ENCODE measurements at regions not wholly inside any gene's neighbourhood (a gene's known extent, or its start where the extent isn't known, plus 50 kb on each side); places are given as distances from the start of the nearest gene placed in this dataset.

GRCh38 chr1:195637539-195637938 lies 970.7 kb downstream of the KCNT2 start:
- TF ChIP-seq TAF1 (IDR thresholded peaks at IDR 0.05; ENCODE audit: borderline replicate concordance, low read depth, low read length) (no peak), CREB1 (IDR thresholded peaks at IDR 0.05; ENCODE audit: low read depth) (no peak), CHD1 (IDR thresholded peaks at IDR 0.05; ENCODE audit: low read depth, low read length) (no peak), CTCF (IDR thresholded peaks at IDR 0.05 in 2 of 3, conservative IDR thresholded peaks at IDR 0.05 in 1 of 3; ENCODE audit: control insufficient read depth in 2 of 3, extremely low read depth in 1 of 3, insufficient read depth in 1 of 3, low read depth in 3 of 3, low read length in 3 of 3) (no peak), KDM1A (IDR thresholded peaks at IDR 0.05; ENCODE audit: borderline replicate concordance) (no peak), POLR2AphosphoS5 (IDR thresholded peaks at IDR 0.05; ENCODE audit: low read length) (no peak), ZNF274 (IDR thresholded peaks at IDR 0.05; ENCODE audit: insufficient read depth, insufficient read length) (no peak), SUPT20H (IDR thresholded peaks at IDR 0.05; ENCODE audit: borderline replicate concordance, control insufficient read depth, low read depth, low read length) (no peak), CEBPB (IDR thresholded peaks at IDR 0.05; ENCODE audit: borderline replicate concordance in 1 of 2, low read depth in 2 of 2, low read length in 2 of 2) (no peak)
